PC-9 (cell line): ENCODE measurements at regions not wholly inside any gene's neighbourhood (a gene's known extent, or its start where the extent isn't known, plus 50 kb on each side); places are given as distances from the start of the nearest gene placed in this dataset.

Experiments used
- EZH2 ChIP-seq: fragments of 200-600 bp; sonication (generic); IDR thresholded peaks from 2 replicates; pipeline ENCODE4 v1.8.0; 2017; ENCODE audit warnings: antibody characterized with exemption, low read depth
- TF ChIP-seq, protein P1 (sequence below): fragments of 200-600 bp; sonication (generic); conservative IDR thresholded peaks from 2 replicates; pipeline ENCODE4 v1.6.1; 2017; ENCODE audit warnings: mixed run types, antibody characterized with exemption, mild to moderate bottlenecking, moderate library complexity

DNA sequence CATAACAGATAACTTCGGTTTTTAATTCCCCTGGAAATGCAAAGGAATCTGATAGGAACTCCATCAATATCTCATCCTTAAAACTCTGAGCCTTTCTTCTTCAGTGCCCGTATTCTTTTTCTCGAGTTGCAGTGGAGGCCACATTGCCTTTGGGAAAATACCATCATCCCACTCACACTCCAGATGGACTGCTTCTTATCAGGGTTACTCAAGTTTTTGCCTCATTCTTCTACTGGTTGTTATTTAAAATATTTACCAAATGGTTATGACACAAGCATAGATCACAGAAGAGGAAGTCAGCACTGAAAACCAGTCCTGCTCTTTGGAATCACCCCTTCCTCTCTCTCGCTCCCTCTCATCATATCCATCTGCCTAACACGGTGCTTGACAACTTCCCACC lies 1020.5 kb upstream of the SLC10A2 start:
- no peak for TF ChIP-seq EZH2
- TF ChIP-seq, protein P1, sequence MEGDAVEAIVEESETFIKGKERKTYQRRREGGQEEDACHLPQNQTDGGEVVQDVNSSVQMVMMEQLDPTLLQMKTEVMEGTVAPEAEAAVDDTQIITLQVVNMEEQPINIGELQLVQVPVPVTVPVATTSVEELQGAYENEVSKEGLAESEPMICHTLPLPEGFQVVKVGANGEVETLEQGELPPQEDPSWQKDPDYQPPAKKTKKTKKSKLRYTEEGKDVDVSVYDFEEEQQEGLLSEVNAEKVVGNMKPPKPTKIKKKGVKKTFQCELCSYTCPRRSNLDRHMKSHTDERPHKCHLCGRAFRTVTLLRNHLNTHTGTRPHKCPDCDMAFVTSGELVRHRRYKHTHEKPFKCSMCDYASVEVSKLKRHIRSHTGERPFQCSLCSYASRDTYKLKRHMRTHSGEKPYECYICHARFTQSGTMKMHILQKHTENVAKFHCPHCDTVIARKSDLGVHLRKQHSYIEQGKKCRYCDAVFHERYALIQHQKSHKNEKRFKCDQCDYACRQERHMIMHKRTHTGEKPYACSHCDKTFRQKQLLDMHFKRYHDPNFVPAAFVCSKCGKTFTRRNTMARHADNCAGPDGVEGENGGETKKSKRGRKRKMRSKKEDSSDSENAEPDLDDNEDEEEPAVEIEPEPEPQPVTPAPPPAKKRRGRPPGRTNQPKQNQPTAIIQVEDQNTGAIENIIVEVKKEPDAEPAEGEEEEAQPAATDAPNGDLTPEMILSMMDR: no peak
